Liver (tissue), 8 donors: ENCODE measurements at regions not wholly inside any gene's neighbourhood (a gene's known extent, or its start where the extent isn't known, plus 50 kb on each side); places are given as distances from the start of the nearest gene placed in this dataset.

ENCODE experiments used
- DNase-seq: peaks from one replicate; pipeline ENCODE4 v3.0.0-alpha.2; 2017; ENCODE audit warnings: low spot score
- H3K27ac ChIP-seq, 2 donors: one replicate each; pipeline ENCODE4 v1.7.0; 2013; ENCODE audit warnings: inconsistent platforms in 2 of 2, low read length in 2 of 2, control low read depth in 1 of 2, low read depth in 1 of 2, mild to moderate bottlenecking in 1 of 2
- H3K27me3 ChIP-seq, 4 donors: one replicate each; pipeline versions ENCODE4 v1.6.1 to v1.7.0; 2013; ENCODE audit warnings: low read length in 3 of 4, inconsistent platforms in 1 of 4, mild to moderate bottlenecking in 1 of 4, moderate library complexity in 1 of 4; ENCODE audit not compliant: control insufficient read depth in 4 of 4, insufficient read depth in 4 of 4
- H3K36me3 ChIP-seq, 4 donors: one replicate each; pipeline versions ENCODE4 v1.6.1 to v1.7.0; 2013; ENCODE audit warnings: low read length in 3 of 4, mild to moderate bottlenecking in 3 of 4, low read depth in 1 of 4, moderate library complexity in 1 of 4; ENCODE audit not compliant: control insufficient read depth in 4 of 4, insufficient read depth in 3 of 4
- H3K4me1 ChIP-seq, 4 donors: one replicate each; pipeline versions ENCODE4 v1.6.1 to v1.7.0; 2013; ENCODE audit warnings: low read length in 3 of 4, mild to moderate bottlenecking in 3 of 4, moderate library complexity in 1 of 4; ENCODE audit not compliant: control insufficient read depth in 4 of 4, insufficient read depth in 4 of 4
- H3K4me3 ChIP-seq, 3 donors: one replicate each; pipeline versions ENCODE4 v1.6.1 to v1.7.0; 2013; ENCODE audit warnings: low read length in 3 of 3, control low read depth in 1 of 3, low read depth in 1 of 3, mild to moderate bottlenecking in 1 of 3
- H3K9ac ChIP-seq, 2 donors: one replicate each; pipeline ENCODE4 v1.7.0; 2013; ENCODE audit warnings: low read length in 2 of 2, mild to moderate bottlenecking in 2 of 2, moderate library complexity in 2 of 2, control low read depth in 1 of 2, low read depth in 1 of 2
- H3K9me3 ChIP-seq, 4 donors: one replicate each; pipeline versions ENCODE4 v1.6.1 to v1.7.0; 2013; ENCODE audit warnings: low read length in 3 of 4; ENCODE audit not compliant: control insufficient read depth in 4 of 4
- CTCF ChIP-seq: fragments of 150-350 bp; IDR thresholded peaks from 2 replicates; pipeline ENCODE4 v1.5.1; 2017; ENCODE audit warnings: improper control_type of control experiment, low read depth, low read length; ENCODE audit not compliant: missing input control
- FOXA1 ChIP-seq: IDR thresholded peaks from 2 replicates; pipeline ENCODE4 v1.6.1; 2016; ENCODE audit warnings: antibody characterized with exemption
- GABPA ChIP-seq, 2 donors: IDR thresholded peaks in 1 of 2; conservative IDR thresholded peaks in 1 of 2; 2 replicates each; pipeline ENCODE4 v1.6.1; 2016; ENCODE audit warnings: antibody characterized with exemption in 2 of 2, mild to moderate bottlenecking in 1 of 2, moderate library complexity in 1 of 2
- HNF4A ChIP-seq, 2 donors: conservative IDR thresholded peaks; 2 replicates each; pipeline ENCODE4 v1.6.1; 2016; ENCODE audit warnings: antibody characterized with exemption in 2 of 2, mild to moderate bottlenecking in 2 of 2
- HNF4G ChIP-seq: IDR thresholded peaks from 2 replicates; pipeline ENCODE4 v1.6.1; 2016; ENCODE audit warnings: antibody characterized with exemption
- JUND ChIP-seq, 2 donors: IDR thresholded peaks; 2 replicates each; pipeline ENCODE4 v1.6.1; 2016; ENCODE audit warnings: antibody characterized with exemption in 2 of 2
- MAX ChIP-seq: IDR thresholded peaks from 2 replicates; pipeline ENCODE4 v1.6.1; 2016; ENCODE audit warnings: antibody characterized with exemption
- NR2F2 ChIP-seq: IDR thresholded peaks from 2 replicates; pipeline ENCODE4 v1.6.1; 2016; ENCODE audit warnings: antibody characterized with exemption
- RAD21 ChIP-seq, 2 donors: IDR thresholded peaks; 2 replicates each; pipeline ENCODE4 v1.6.1; 2016; ENCODE audit warnings: antibody characterized with exemption in 2 of 2, mild to moderate bottlenecking in 2 of 2
- RXRA ChIP-seq, 2 donors: IDR thresholded peaks; 2 replicates each; pipeline ENCODE4 v1.6.1; 2017 to 2018; ENCODE audit warnings: antibody characterized with exemption in 2 of 2, mild to moderate bottlenecking in 1 of 2
- TAF1 ChIP-seq: conservative IDR thresholded peaks from 2 replicates; pipeline ENCODE4 v1.6.1; 2016; ENCODE audit warnings: antibody characterized with exemption, mild to moderate bottlenecking
- YY1 ChIP-seq: IDR thresholded peaks from 2 replicates; pipeline ENCODE4 v1.6.1; 2016; ENCODE audit warnings: antibody characterized with exemption, mild to moderate bottlenecking
- WGBS: extraction: QIAGEN DNeasy Blood & Tissue Kit; methylation state at CpG from one replicate; pipeline ENCODE4 v1.1.7; 2013; 5-methylcytosine and 5-hydroxymethylcytosine counted together
- TF ChIP-seq, protein P1 (sequence below): IDR thresholded peaks from 2 replicates; pipeline ENCODE4 v1.6.1; 2016; ENCODE audit warnings: antibody characterized with exemption
- TF ChIP-seq, protein P2 (sequence below): IDR thresholded peaks from 2 replicates; pipeline ENCODE4 v1.6.1; 2016; ENCODE audit warnings: antibody characterized with exemption
- donor health status: healthy.
- donor health status: healthy.
- donor health status: healthy.
- donor health status: healthy.
- donor health status: healthy.

GRCh38 chrY:15559169-15559568 is 1034.8 kb downstream of the NLGN4Y start (continued):
- TF ChIP-seq, protein P1, sequence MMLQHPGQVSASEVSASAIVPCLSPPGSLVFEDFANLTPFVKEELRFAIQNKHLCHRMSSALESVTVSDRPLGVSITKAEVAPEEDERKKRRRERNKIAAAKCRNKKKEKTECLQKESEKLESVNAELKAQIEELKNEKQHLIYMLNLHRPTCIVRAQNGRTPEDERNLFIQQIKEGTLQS = no peak
- TF ChIP-seq NR2F2 (no peak), HNF4A (conservative IDR thresholded peaks at IDR 0.05) (no peak)
- TF ChIP-seq, protein P2, sequence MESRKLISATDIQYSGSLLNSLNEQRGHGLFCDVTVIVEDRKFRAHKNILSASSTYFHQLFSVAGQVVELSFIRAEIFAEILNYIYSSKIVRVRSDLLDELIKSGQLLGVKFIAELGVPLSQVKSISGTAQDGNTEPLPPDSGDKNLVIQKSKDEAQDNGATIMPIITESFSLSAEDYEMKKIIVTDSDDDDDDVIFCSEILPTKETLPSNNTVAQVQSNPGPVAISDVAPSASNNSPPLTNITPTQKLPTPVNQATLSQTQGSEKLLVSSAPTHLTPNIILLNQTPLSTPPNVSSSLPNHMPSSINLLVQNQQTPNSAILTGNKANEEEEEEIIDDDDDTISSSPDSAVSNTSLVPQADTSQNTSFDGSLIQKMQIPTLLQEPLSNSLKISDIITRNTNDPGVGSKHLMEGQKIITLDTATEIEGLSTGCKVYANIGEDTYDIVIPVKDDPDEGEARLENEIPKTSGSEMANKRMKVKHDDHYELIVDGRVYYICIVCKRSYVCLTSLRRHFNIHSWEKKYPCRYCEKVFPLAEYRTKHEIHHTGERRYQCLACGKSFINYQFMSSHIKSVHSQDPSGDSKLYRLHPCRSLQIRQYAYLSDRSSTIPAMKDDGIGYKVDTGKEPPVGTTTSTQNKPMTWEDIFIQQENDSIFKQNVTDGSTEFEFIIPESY = no peak

DNA sequence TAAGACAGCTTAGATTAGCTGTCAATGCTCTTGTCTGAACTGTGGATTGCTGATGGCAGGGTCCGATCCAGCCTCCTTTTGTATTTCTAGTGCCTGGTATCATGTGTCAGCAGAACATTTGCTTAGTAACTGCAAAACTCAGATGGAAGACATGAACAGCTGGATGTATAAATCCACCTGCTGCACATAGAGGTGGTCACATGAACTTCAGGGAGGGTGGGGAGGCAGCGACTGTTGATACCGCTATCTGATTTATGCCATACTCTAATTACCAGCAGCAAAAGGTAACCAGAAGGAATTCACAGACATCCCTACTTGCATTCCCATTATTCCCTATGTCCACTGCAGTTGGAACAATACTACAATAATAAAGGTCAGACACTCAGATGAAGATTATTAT is 1036.5 kb downstream of the NLGN4Y start:
- no peaks in the 10 kb centered on the region for H3K4me1 ChIP-seq
- no peak for DNase-seq
- TF ChIP-seq, protein P2 = no peak
- TF ChIP-seq RAD21 (IDR thresholded peaks at IDR 0.05) (no peak), CTCF (no peak), YY1 (no peak), TAF1 (no peak), HNF4G (no peak), GABPA (IDR thresholded peaks at IDR 0.05 in 1 of 2, conservative IDR thresholded peaks at IDR 0.05 in 1 of 2) (no peak), MAX (no peak), JUND (IDR thresholded peaks at IDR 0.05) (no peak), HNF4A (conservative IDR thresholded peaks at IDR 0.05) (no peak), RXRA (IDR thresholded peaks at IDR 0.05) (no peak), FOXA1 (no peak)
- TF ChIP-seq, protein P1 = no peak
- H3K36me3 ChIP-seq = no peaks in the 10 kb centered on the region
- no peak overlapping the region for H3K27ac ChIP-seq
- no peaks in the 10 kb centered on the region for H3K9me3 ChIP-seq
- no peaks in the 10 kb centered on the region for H3K27me3 ChIP-seq
- 84% methylated on average over 3 of the region's 3 CpGs for WGBS
- no peak overlapping the region for H3K4me3 ChIP-seq
- no peak overlapping the region for H3K9ac ChIP-seq
